Gastroesophageal sphincter (tissue), 4 donors: ENCODE measurements at regions not wholly inside any gene's neighbourhood (a gene's known extent, or its start where the extent isn't known, plus 50 kb on each side); places are given as distances from the start of the nearest gene placed in this dataset.
"Not testable (repeated sequence)": the region's sequence is repeated elsewhere in the genome, so short reads cannot be mapped to it uniquely, and the experiment has no call there.

ENCODE experiments used
- ATAC-seq: fragments of 150-250 bp; one replicate; pipeline ENCODE4 v1.9.1; 2016; ENCODE audit warnings: mild to moderate bottlenecking, moderate library complexity
- H3K27ac ChIP-seq, 4 donors: fragments of 200-600 bp; sonication (generic) in 3 of 4; 1 replicate in 3 of 4; 2 replicates in 1 of 4; pipeline ENCODE4 v1.5.1; 2016 to 2019
- H3K27me3 ChIP-seq: fragments of 200-600 bp; sonication (generic); one replicate; pipeline ENCODE4 v1.5.1; 2019
- H3K36me3 ChIP-seq, 2 donors: fragments of 200-600 bp; sonication (generic); one replicate each; pipeline ENCODE4 v1.5.1; 2019; ENCODE audit warnings: control low read depth in 1 of 2
- H3K4me1 ChIP-seq, 3 donors: fragments of 200-600 bp; sonication (generic); 1 replicate in 2 of 3; 2 replicates in 1 of 3; pipeline ENCODE4 v1.5.1; 2016 to 2019; ENCODE audit warnings: control low read depth in 2 of 3
- H3K4me3 ChIP-seq, 2 donors: fragments of 200-600 bp; sonication (generic); one replicate each; pipeline ENCODE4 v1.5.1; 2019; ENCODE audit warnings: mild to moderate bottlenecking in 1 of 2, moderate library complexity in 1 of 2
- H3K9me3 ChIP-seq, 3 donors: fragments of 200-600 bp; sonication (generic); one replicate each; pipeline ENCODE4 v1.5.1; 2017 to 2019; ENCODE audit warnings: control low read depth in 2 of 3
- EP300 ChIP-seq: sonication (generic); formaldehyde crosslinking; IDR thresholded peaks from one replicate; pipeline ENCODE4 v1.6.1; 2017; ENCODE audit warnings: antibody characterized with exemption, mild to moderate bottlenecking
- POLR2A ChIP-seq, 2 donors: fragments of 450-650 bp; IDR thresholded peaks; one replicate each; pipeline ENCODE4 v1.6.1; 2017; ENCODE audit warnings: antibody characterized with exemption in 2 of 2, mild to moderate bottlenecking in 2 of 2, moderate library complexity in 1 of 2
- POLR2AphosphoS5 ChIP-seq: sonication (generic); formaldehyde crosslinking; IDR thresholded peaks from one replicate; pipeline ENCODE4 v1.6.1; 2017; ENCODE audit warnings: antibody characterized with exemption
- WGBS, 2 donors: methylation state at CpG; one replicate each; pipeline ENCODE4 v1.1.5; 2018; ENCODE audit warnings: low coverage in 1 of 2; 5-methylcytosine and 5-hydroxymethylcytosine counted together
- TF ChIP-seq, protein P1 (sequence below), 4 experiments: fragments of 200-600 bp in 2 of 4; fragments of 450-650 bp in 2 of 4; sonication (generic) in 1 of 4; IDR thresholded peaks; one replicate each; pipeline ENCODE4 v1.5.1; 2017 to 2019; ENCODE audit warnings: antibody characterized with exemption in 4 of 4, mild to moderate bottlenecking in 2 of 4, moderate library complexity in 2 of 4

- Histone ChIP-seq H3K4me3 (no peak overlapping the region), H3K4me1 (no peaks in the 10 kb centered on the region), H3K27ac (no peak overlapping the region), H3K27me3 (no peaks in the 10 kb centered on the region), H3K9me3 (no peaks in the 10 kb centered on the region), H3K36me3 (no peaks in the 10 kb centered on the region)
- ATAC-seq = no peak
- WGBS, 2 donors = 67% methylated on average over 1 of the region's 1 CpG
- TF ChIP-seq EP300 (no peak), POLR2A (IDR thresholded peaks at IDR 0.05) (no peak), POLR2AphosphoS5 (no peak)
- TF ChIP-seq, protein P1, sequence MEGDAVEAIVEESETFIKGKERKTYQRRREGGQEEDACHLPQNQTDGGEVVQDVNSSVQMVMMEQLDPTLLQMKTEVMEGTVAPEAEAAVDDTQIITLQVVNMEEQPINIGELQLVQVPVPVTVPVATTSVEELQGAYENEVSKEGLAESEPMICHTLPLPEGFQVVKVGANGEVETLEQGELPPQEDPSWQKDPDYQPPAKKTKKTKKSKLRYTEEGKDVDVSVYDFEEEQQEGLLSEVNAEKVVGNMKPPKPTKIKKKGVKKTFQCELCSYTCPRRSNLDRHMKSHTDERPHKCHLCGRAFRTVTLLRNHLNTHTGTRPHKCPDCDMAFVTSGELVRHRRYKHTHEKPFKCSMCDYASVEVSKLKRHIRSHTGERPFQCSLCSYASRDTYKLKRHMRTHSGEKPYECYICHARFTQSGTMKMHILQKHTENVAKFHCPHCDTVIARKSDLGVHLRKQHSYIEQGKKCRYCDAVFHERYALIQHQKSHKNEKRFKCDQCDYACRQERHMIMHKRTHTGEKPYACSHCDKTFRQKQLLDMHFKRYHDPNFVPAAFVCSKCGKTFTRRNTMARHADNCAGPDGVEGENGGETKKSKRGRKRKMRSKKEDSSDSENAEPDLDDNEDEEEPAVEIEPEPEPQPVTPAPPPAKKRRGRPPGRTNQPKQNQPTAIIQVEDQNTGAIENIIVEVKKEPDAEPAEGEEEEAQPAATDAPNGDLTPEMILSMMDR (IDR thresholded peaks at IDR 0.05) = no peak
Observed at GRCh38 chr2:83261591-83262136, 1197.4 kb downstream of the SUCLG1 start.

DNA sequence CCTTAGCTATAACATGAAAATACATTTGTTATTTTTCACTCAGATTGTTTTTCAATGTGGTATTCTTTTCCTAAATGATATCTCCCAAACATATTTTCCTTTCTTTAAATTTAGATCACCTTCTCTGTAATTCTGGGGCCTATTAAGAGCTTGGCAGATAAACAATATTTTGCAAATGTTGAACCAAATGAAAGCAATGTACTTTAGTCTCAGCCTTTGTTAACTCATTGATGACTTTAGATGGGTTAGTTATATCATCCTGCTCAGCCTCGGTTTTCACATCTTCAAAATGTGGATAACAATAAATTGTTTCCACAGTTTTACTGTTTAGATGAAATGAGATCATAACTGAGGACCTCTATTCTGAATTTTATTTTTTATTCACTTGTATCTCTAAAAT lies 1205.2 kb downstream of the SUCLG1 start:
- Histone ChIP-seq H3K9me3 (no peaks in the 10 kb centered on the region), H3K36me3 (no peaks in the 10 kb centered on the region), H3K27me3 (no peaks in the 10 kb centered on the region), H3K4me1 (peaks cover 0 to 13% (median 0%) of the 10 kb centered on the region in 3 donors), H3K4me3 (no peak overlapping the region), H3K27ac (no peak overlapping the region)
- WGBS, 2 donors = 86 to 100% methylated on average over 1 of the region's 1 CpG
- TF ChIP-seq EP300 (no peak), POLR2A (IDR thresholded peaks at IDR 0.05) (no peak), POLR2AphosphoS5 (no peak)
- TF ChIP-seq, protein P1 (IDR thresholded peaks at IDR 0.05) = no peak
- ATAC-seq = no peak

DNA sequence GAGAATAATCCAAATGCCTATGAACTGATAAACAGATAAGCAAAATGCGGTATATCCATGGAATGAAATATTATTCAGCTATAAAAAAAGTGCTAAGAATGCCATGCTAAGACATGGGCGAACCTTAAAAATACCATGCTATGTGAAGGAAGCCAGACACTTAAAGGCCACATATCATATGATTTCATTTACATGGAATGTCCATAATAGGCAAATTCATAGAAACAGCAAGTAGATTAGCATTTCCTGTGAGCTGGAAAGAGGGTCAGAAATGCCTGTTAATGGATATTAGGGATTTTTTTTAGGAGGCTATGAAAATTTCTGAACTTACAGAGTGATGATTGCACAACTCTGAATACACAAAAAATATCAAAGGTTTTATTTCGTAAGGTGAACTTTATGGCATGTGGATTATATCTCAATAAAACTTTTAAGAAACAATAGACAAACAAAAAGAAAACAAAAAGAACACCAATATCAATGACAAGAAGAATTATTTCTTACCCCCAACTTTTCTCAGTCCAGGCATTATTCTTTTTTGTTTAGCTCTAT lies 1207.7 kb downstream of the SUCLG1 start:
- ATAC-seq = no peak
- Histone ChIP-seq H3K9me3 (no peaks in the 10 kb centered on the region), H3K4me3 (no peak overlapping the region), H3K27ac (no peak overlapping the region), H3K36me3 (no peaks in the 10 kb centered on the region), H3K27me3 (no peaks in the 10 kb centered on the region), H3K4me1 (peaks cover 0 to 13% (median 0%) of the 10 kb centered on the region in 3 donors)
- WGBS, 2 donors = 83 to 91% methylated on average over 3 of the region's 3 CpGs
- TF ChIP-seq POLR2AphosphoS5 (no peak), POLR2A (IDR thresholded peaks at IDR 0.05) (no peak), EP300 (no peak)
- TF ChIP-seq, protein P1 (IDR thresholded peaks at IDR 0.05) = no peak

DNA sequence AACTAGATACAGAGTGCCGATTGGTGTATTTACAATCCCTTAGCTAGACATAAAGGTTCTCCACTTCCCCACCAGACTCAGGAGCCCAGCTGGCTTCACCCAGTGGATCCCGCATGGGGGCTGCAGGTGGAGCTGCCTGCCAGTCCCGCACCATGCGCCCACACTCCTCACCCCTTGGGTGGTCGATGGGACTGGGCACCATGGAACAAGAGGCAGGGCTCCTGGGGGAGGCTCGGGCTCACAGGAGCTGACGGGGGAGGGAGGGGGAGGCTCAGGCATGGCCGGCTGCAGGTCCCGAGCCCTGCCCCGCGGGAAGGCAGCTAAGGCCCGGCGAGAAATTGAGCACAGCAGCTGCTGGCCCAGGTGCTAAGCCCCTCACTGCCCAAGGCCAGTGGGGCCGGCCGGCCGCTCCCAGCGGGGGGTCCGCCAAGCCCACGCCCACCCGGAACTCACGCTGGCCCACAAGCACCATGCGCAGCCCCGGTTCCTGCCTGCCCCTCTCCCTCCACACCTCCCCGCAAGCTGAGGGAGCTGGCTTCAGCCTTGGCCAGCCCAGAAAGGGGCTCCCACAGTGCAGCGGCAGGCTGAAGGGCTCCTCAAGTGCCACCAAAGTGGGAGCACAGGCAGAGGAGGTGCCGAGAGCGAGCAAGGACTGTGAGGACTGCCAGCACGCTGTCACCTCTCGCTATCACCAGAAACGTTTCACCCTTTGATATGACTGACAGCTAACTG lies 1213.1 kb downstream of the SUCLG1 start:
- not testable (repeated sequence) for H3K9me3 ChIP-seq, H3K4me3 ChIP-seq, H3K4me1 ChIP-seq, ATAC-seq, H3K27me3 ChIP-seq, H3K36me3 ChIP-seq, H3K27ac ChIP-seq
- WGBS, 2 donors = 100% methylated on average over 1 of the region's 30 CpGs; no CpG with 5 or more reads in 1 of the 2 donors

DNA sequence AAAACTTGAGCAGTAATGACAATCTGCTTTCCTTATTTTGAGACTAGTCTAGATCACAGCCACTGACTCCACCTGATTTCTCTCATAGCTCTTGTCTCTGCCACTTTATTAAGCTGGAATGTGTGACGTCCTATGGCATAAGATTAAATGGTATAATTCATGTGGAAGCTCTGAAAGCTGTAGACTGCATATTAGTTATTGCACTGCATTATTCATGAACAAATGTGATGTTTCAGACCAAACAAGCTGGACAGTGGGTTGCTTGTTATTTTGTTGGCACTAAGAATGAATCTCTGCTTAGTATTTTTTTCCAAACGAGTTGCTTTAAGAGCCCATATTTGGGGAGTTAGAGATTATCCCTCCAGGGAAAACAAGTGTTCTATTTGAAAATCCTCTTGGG lies 1218.5 kb downstream of the SUCLG1 start:
- no peaks in the 10 kb centered on the region for H3K36me3 ChIP-seq
- H3K9me3 ChIP-seq = no peaks in the 10 kb centered on the region
- TF ChIP-seq EP300 (no peak), POLR2AphosphoS5 (no peak), POLR2A (IDR thresholded peaks at IDR 0.05) (no peak)
- TF ChIP-seq, protein P1 (IDR thresholded peaks at IDR 0.05) = no peak
- WGBS, 2 donors = 51 to 73% methylated on average over 2 of the region's 2 CpGs
- H3K4me3 ChIP-seq = no peak overlapping the region
- no peaks in the 10 kb centered on the region for H3K27me3 ChIP-seq
- no peaks in the 10 kb centered on the region for H3K4me1 ChIP-seq
- ATAC-seq = no peak
- no peak overlapping the region for H3K27ac ChIP-seq
